Testis (tissue), 2 donors: ENCODE measurements at regions not wholly inside any gene's neighbourhood (a gene's known extent, or its start where the extent isn't known, plus 50 kb on each side); places are given as distances from the start of the nearest gene placed in this dataset.

Experiments
- DNase-seq: peaks from one replicate; pipeline ENCODE4 v3.0.0-alpha.2; 2019
- H3K27ac ChIP-seq, 2 donors: fragments of 200-600 bp; sonication (generic); one replicate each; pipeline ENCODE4 v1.5.1; 2019
- H3K27me3 ChIP-seq: fragments of 200-600 bp; sonication (generic); one replicate; pipeline ENCODE4 v1.5.1; 2019
- H3K36me3 ChIP-seq: fragments of 200-600 bp; sonication (generic); one replicate; pipeline ENCODE4 v1.5.1; 2017; ENCODE audit warnings: low read depth; ENCODE audit errors: missing control alignments
- H3K4me1 ChIP-seq: fragments of 200-600 bp; sonication (generic); one replicate; pipeline ENCODE4 v1.5.1; 2019
- H3K4me3 ChIP-seq, 2 donors: fragments of 200-600 bp; sonication (generic); one replicate each; pipeline ENCODE4 v1.5.1; 2017 to 2019
- H3K9me3 ChIP-seq: fragments of 200-600 bp; sonication (generic); one replicate; pipeline ENCODE4 v1.5.1; 2017
- POLR2A ChIP-seq: fragments of 450-650 bp; IDR thresholded peaks from one replicate; pipeline ENCODE4 v1.6.1; 2017; ENCODE audit warnings: antibody characterized with exemption, mild to moderate bottlenecking, moderate library complexity
- WGBS, 2 donors: methylation state at CpG; one replicate each; pipeline ENCODE4 v1.1.5; 2018; 5-methylcytosine and 5-hydroxymethylcytosine counted together
- intact Hi-C: fragments of 100-400 bp; cut with DNase I; formaldehyde crosslinking; loops from one replicate; pipeline ENCODE4 v1.15.1; 2023; ENCODE audit warnings: low total_unique reads
- TF ChIP-seq, protein P1 (sequence below), 3 experiments: fragments of 450-650 bp in 2 of 3; fragments of 200-600 bp in 1 of 3; sonication (generic) in 1 of 3; IDR thresholded peaks; one replicate each; pipeline ENCODE4 v1.5.1; 2016 to 2019; ENCODE audit warnings: antibody characterized with exemption in 3 of 3, mild to moderate bottlenecking in 2 of 3, moderate library complexity in 1 of 3

DNA sequence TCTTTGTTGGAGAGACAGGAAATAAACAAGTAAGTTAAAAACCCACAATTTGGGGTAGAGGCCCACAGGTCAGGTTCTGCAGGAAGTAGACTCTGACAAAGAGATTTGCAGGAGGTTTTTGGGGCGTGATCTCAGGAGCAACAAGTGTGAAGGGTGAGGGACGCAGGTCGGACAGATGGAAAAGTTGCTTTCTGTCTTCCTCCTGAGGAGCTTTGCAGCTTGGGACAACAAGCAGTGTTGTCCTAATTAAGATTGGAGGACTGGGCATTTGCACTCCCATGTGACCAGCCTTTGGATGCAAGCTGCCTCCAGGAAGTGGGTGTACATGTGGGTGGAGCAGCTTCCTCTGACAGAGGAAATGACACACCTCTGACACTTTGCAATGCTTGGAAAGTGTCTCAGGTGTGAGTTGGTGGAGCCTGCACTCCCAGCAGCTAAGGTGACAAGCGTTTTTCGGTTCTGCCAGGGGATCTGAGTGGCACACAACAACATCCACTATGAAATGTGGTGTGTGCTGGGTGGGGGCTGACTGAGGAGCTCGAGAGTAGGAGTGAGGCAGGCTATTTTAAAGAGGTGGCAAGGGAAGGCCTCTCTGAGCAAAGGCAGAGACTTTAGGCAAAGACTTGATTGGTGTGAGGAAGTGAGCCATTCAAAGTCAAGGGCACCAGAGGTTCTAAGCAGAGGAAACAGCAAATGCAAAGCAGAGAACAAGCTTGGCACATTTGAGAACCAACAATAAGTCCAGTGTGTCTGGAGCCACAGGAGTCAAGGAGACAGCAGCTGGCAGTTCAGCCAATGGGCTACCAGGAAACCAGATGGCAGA lies 339.8 kb upstream of the GATB start:
- Histone ChIP-seq H3K9me3 (no peaks in the 10 kb centered on the region), H3K36me3 (no peaks in the 10 kb centered on the region), H3K27me3 (no peaks in the 10 kb centered on the region), H3K4me1 (no peaks in the 10 kb centered on the region), H3K27ac (no peak overlapping the region), H3K4me3 (no peak overlapping the region)
- no peak for TF ChIP-seq POLR2A
- TF ChIP-seq, protein P1, sequence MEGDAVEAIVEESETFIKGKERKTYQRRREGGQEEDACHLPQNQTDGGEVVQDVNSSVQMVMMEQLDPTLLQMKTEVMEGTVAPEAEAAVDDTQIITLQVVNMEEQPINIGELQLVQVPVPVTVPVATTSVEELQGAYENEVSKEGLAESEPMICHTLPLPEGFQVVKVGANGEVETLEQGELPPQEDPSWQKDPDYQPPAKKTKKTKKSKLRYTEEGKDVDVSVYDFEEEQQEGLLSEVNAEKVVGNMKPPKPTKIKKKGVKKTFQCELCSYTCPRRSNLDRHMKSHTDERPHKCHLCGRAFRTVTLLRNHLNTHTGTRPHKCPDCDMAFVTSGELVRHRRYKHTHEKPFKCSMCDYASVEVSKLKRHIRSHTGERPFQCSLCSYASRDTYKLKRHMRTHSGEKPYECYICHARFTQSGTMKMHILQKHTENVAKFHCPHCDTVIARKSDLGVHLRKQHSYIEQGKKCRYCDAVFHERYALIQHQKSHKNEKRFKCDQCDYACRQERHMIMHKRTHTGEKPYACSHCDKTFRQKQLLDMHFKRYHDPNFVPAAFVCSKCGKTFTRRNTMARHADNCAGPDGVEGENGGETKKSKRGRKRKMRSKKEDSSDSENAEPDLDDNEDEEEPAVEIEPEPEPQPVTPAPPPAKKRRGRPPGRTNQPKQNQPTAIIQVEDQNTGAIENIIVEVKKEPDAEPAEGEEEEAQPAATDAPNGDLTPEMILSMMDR (IDR thresholded peaks at IDR 0.05), result no peak
- no peak for DNase-seq
- WGBS, 2 donors, result 85 to 88% methylated on average over 6 of the region's 6 CpGs
- intact Hi-C loops, result no loop called here

DNA sequence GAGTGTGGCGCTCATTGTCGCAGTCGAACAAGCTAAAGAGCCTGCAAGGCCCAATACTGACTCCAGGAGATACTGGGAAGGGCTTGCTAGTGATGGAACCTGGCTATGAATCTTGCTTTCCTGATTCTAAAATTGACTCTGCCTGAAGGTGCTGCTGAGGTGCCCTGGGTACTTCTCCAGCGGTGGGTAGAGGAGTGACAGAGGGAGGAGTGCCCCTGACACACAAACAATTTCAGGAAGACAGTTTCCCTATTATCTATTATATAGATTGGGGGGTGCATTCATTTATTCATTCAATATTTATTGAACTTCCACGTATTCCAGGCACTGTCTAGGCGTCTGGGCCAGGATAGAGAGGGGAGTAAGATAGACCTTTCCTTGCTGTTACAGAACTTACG lies 339.2 kb upstream of the GATB start:
- no peak for DNase-seq
- WGBS, 2 donors, result 91 to 97% methylated on average over 7 of the region's 7 CpGs
- H3K4me1 ChIP-seq, result no peaks in the 10 kb centered on the region
- TF ChIP-seq POLR2A, result no peak
- TF ChIP-seq, protein P1 (IDR thresholded peaks at IDR 0.05), result no peak
- no peaks in the 10 kb centered on the region for H3K27me3 ChIP-seq
- H3K9me3 ChIP-seq, result no peaks in the 10 kb centered on the region
- no peak overlapping the region for H3K4me3 ChIP-seq
- intact Hi-C loops, result no loop called here
- no peak overlapping the region for H3K27ac ChIP-seq
- H3K36me3 ChIP-seq, result no peaks in the 10 kb centered on the region

DNA sequence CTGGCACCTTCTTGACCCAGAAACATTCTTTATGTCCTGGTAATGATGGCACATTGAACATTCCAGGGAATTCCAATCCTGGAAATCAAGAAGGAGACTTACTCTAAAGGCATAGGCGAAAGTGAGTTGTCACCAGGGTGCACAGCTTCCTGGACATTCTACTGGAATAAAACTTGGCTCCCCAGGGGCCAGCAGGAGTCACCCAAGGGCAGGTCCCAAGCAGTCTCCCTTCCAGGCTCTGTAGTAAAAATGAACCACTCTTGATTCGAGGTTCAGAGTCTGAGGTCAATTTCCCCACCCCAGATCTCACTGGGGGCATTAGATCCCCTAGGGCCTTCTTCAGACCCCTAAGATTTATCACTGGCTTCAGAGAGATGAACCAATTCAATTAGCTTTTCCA lies 338.7 kb upstream of the GATB start:
- 81 to 89% methylated on average over 2 of the region's 2 CpGs for WGBS, 2 donors
- Histone ChIP-seq H3K27ac (no peak overlapping the region), H3K4me1 (no peaks in the 10 kb centered on the region), H3K27me3 (no peaks in the 10 kb centered on the region), H3K36me3 (no peaks in the 10 kb centered on the region), H3K9me3 (no peaks in the 10 kb centered on the region), H3K4me3 (no peak overlapping the region)
- intact Hi-C loops, result no loop called here
- no peak for DNase-seq
- TF ChIP-seq POLR2A, result no peak
- TF ChIP-seq, protein P1 (IDR thresholded peaks at IDR 0.05), result no peak

DNA sequence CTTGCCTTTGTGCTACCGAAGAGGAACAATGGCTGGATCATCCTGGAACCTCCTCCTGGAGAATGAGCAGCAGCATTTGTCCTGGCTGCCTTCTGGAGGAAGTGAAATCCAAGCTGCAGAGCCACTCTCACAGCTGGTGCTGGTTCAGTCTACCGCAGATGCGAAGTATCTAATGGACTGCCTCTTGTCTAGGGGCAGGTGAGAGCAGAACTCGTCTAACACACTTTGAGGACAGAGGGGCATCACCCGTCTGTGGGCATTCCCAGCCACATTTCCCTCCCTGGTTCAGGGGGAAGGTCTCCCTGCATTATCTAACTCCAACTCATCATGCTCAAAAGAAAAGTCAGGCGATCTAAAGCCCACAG lies 338.2 kb upstream of the GATB start:
- DNase-seq, result no peak
- H3K27me3 ChIP-seq, result no peaks in the 10 kb centered on the region
- H3K4me3 ChIP-seq, result no peak overlapping the region
- TF ChIP-seq, protein P1 (IDR thresholded peaks at IDR 0.05), result no peak
- TF ChIP-seq POLR2A, result no peak
- 81 to 96% methylated on average over 6 of the region's 6 CpGs for WGBS, 2 donors
- H3K9me3 ChIP-seq, result no peaks in the 10 kb centered on the region
- intact Hi-C loops, result no loop called here
- no peaks in the 10 kb centered on the region for H3K36me3 ChIP-seq
- H3K27ac ChIP-seq, result no peak overlapping the region
- no peaks in the 10 kb centered on the region for H3K4me1 ChIP-seq
